HCT116 (cell line): ENCODE measurements at regions not wholly inside any gene's neighbourhood (a gene's known extent, or its start where the extent isn't known, plus 50 kb on each side); places are given as distances from the start of the nearest gene placed in this dataset.

Experiments
- ATAC-seq: fragments of 200-7000 bp; cut with Tn5 transposase; 2 replicates; pipeline ENCODE4 v1.9.1; 2020; ENCODE audit warnings: mild to moderate bottlenecking, moderate library complexity
- BruUV-seq: library from RNA; stranded (reverse); fragments of 400-500 nt; replicated peaks from 2 replicates; lab custom pipeline; 2021; lab: Mats Ljungman, UMichigan
- CTCF ChIA-PET: fragments of 300-600 bp; sonication (Branson Sonifier 250); formaldehyde crosslinking; loops from one replicate; lab custom pipeline; 2021; ENCODE audit warnings: antibody characterized with exemption; lab: Charles Lee
- POLR2A ChIA-PET: fragments of 300-600, 350-600 bp; sonication (Branson Sonifier 250); formaldehyde crosslinking; loops from one replicate; lab custom pipeline; 2021; ENCODE audit warnings: antibody characterized with exemption; lab: Charles Lee
- RAD21 ChIA-PET, 2 experiments: fragments of 300-600 bp; sonication (Branson Sonifier 250); formaldehyde crosslinking; loops; one replicate each; lab custom pipeline; 2023; ENCODE audit warnings: low total read pairs in 2 of 2; ENCODE audit not compliant: uncharacterized antibody in 2 of 2, unreplicated experiment in 2 of 2, low non-redundant PET in 1 of 2; lab: Charles Lee
- DNase-seq: peaks from one replicate; pipeline ENCODE4 v3.0.0-alpha.2; 2010; ENCODE audit warnings: low read depth, low spot score
- H2AFZ ChIP-seq: fragments of 200-600 bp; shearing (Covaris generic), sonication (generic); 2 replicates; pipeline ENCODE4 v1.6.1; 2017; ENCODE audit warnings: low read depth, mixed run types, mixed read lengths, antibody characterized with exemption, low read length; ENCODE audit not compliant: poor library complexity, severe bottlenecking
- H3K27ac ChIP-seq: 2 replicates; pipeline ENCODE4 v1.5.1; 2012; ENCODE audit warnings: low read depth, low read length
- H3K27me3 ChIP-seq: fragments of 200-600 bp; sonication (generic); 2 replicates; pipeline ENCODE4 v1.6.1; 2016; ENCODE audit warnings: mixed run types, low read length, mixed read lengths; ENCODE audit not compliant: insufficient read depth
- H3K36me3 ChIP-seq, 2 experiments: fragments of 200-500 bp in 1 of 2; fragments of 200-600 bp in 1 of 2; sonication (Bioruptor generic) in 1 of 2; sonication (generic) in 1 of 2; 2 replicates each; pipeline versions ENCODE4 v1.5.1 to v1.6.1; 2014 to 2016; ENCODE audit warnings: low read length in 2 of 2, inconsistent platforms in 1 of 2, mixed read lengths in 1 of 2, mixed run types in 1 of 2; ENCODE audit not compliant: insufficient read depth in 2 of 2, control insufficient read depth in 1 of 2
- H3K4me1 ChIP-seq, 2 experiments: fragments of 200-600 bp in 1 of 2; sonication (generic) in 1 of 2; 2 replicates each; pipeline versions ENCODE4 v1.5.1 to v1.6.1; 2012 to 2017; ENCODE audit warnings: low read length in 2 of 2, inconsistent platforms in 1 of 2, mild to moderate bottlenecking in 1 of 2, mixed read lengths in 1 of 2, mixed run types in 1 of 2, moderate library complexity in 1 of 2; ENCODE audit not compliant: insufficient read depth in 2 of 2, control insufficient read depth in 1 of 2
- H3K4me2 ChIP-seq: fragments of 200-600 bp; sonication (generic); 2 replicates; pipeline ENCODE4 v1.6.1; 2017; ENCODE audit warnings: mixed run types, low read length, mixed read lengths
- H3K4me3 ChIP-seq, 2 experiments: fragments of 200-600 bp in 1 of 2; sonication (generic) in 1 of 2; replicated peaks in 1 of 2; 2 replicates each; pipeline ENCODE4 v1.5.1; 2011 to 2016; ENCODE audit warnings: low read length in 2 of 2, control low read depth in 1 of 2, low read depth in 1 of 2, mild to moderate bottlenecking in 1 of 2, mixed read lengths in 1 of 2, mixed run types in 1 of 2
- H3K79me2 ChIP-seq: fragments of 200-600 bp; sonication (generic); 2 replicates; pipeline ENCODE4 v1.6.1; 2017; ENCODE audit warnings: mild to moderate bottlenecking, mixed run types, low read length, moderate library complexity, mixed read lengths; ENCODE audit not compliant: insufficient read depth
- H3K9ac ChIP-seq: fragments of 200-600 bp; sonication (generic); 2 replicates; pipeline ENCODE4 v1.6.1; 2016; ENCODE audit warnings: low read length, mixed read lengths
- H3K9me2 ChIP-seq: fragments of 200-600 bp; sonication (generic), shearing (Covaris generic); 2 replicates; pipeline ENCODE4 v1.6.1; 2017; ENCODE audit warnings: mixed run types, mild to moderate bottlenecking, moderate library complexity; ENCODE audit not compliant: insufficient read depth
- H3K9me3 ChIP-seq, 2 experiments: fragments of 200-500 bp in 1 of 2; fragments of 200-600 bp in 1 of 2; sonication (Bioruptor generic) in 1 of 2; sonication (generic) in 1 of 2; 2 replicates each; pipeline ENCODE4 v1.6.1; 2014 to 2017; ENCODE audit warnings: low read length in 2 of 2, mixed read lengths in 2 of 2, inconsistent platforms in 1 of 2, low read depth in 1 of 2, mild to moderate bottlenecking in 1 of 2, mixed run types in 1 of 2, moderate library complexity in 1 of 2; ENCODE audit not compliant: control insufficient read depth in 1 of 2, insufficient read depth in 1 of 2
- H4K20me1 ChIP-seq: fragments of 200-600 bp; sonication (generic), shearing (Covaris generic); 2 replicates; pipeline ENCODE4 v1.6.1; 2017; ENCODE audit warnings: mixed run types, mild to moderate bottlenecking, moderate library complexity; ENCODE audit not compliant: insufficient read depth
- CEBPB ChIP-seq: IDR thresholded peaks from 2 replicates; pipeline ENCODE4 v1.6.1; 2012; ENCODE audit warnings: low read depth
- ELF1 ChIP-seq: IDR thresholded peaks from 2 replicates; pipeline ENCODE4 v1.6.1; 2012; ENCODE audit warnings: low read depth, borderline replicate concordance
- EZH2phosphoT487 ChIP-seq: fragments of 200-600 bp; IDR thresholded peaks from 2 replicates; pipeline ENCODE4 v1.6.1; 2018; ENCODE audit warnings: antibody characterized with exemption, borderline replicate concordance
- POLR2AphosphoS5 ChIP-seq: IDR thresholded peaks from 2 replicates; pipeline ENCODE4 v1.6.1; 2011; ENCODE audit warnings: mild to moderate bottlenecking, low read depth, low read length, moderate library complexity
- SP1 ChIP-seq: IDR thresholded peaks from 2 replicates; pipeline ENCODE4 v1.6.1; 2012; ENCODE audit warnings: low read depth
- SRF ChIP-seq: IDR thresholded peaks from 2 replicates; pipeline ENCODE4 v1.6.1; 2012; ENCODE audit warnings: low read depth
- YY1 ChIP-seq: IDR thresholded peaks from 2 replicates; pipeline ENCODE4 v1.6.1; 2011; ENCODE audit warnings: low read length, low read depth, moderate library complexity, mild to moderate bottlenecking; ENCODE audit not compliant: insufficient replicate concordance; ENCODE audit errors: extremely low read depth
- ZNF274 ChIP-seq: fragments of 200-500 bp; sonication (Bioruptor generic); IDR thresholded peaks from 2 replicates; pipeline ENCODE4 v1.6.1; 2014; ENCODE audit warnings: mild to moderate bottlenecking, low read depth, low read length, inconsistent platforms
- intact Hi-C: fragments of 100-400 bp; cut with micrococcal nuclease; formaldehyde crosslinking; loops from 2 replicates; pipeline ENCODE4 v1.10.0; 2022
- TF ChIP-seq, protein P1 (sequence below), 3 experiments: fragments of 200-600 bp in 1 of 3; sonication (generic) in 1 of 3; IDR thresholded peaks in 2 of 3; conservative IDR thresholded peaks in 1 of 3; 2 replicates each; pipeline ENCODE4 v1.5.1; 2012 to 2017; ENCODE audit warnings: low read depth in 2 of 3, low read length in 2 of 3, antibody characterized with exemption in 1 of 3, borderline replicate concordance in 1 of 3, control low read depth in 1 of 3, mild to moderate bottlenecking in 1 of 3, mixed read lengths in 1 of 3, mixed run types in 1 of 3, moderate library complexity in 1 of 3; ENCODE audit not compliant: insufficient read depth in 1 of 3
- TF ChIP-seq, protein P2 (sequence below): IDR thresholded peaks from 2 replicates; pipeline ENCODE4 v1.6.1; 2011; ENCODE audit warnings: mild to moderate bottlenecking, low read length, moderate library complexity; ENCODE audit not compliant: insufficient replicate concordance; ENCODE audit errors: extremely low read depth

- Histone ChIP-seq H3K9me2 (no peaks in the 10 kb centered on the region), H3K9me3 (no peaks in the 10 kb centered on the region), H3K27ac (no peak overlapping the region), H2AFZ (no peak overlapping the region), H3K4me2 (no peak overlapping the region), H3K36me3 (no peaks in the 10 kb centered on the region), H3K27me3 (no peaks in the 10 kb centered on the region), H4K20me1 (no peaks in the 10 kb centered on the region), H3K9ac (no peak overlapping the region), H3K4me3 (no peak overlapping the region), H3K4me1 (no peaks in the 10 kb centered on the region), H3K79me2 (no peaks in the 10 kb centered on the region)
- intact Hi-C loops: no loop called here
- DNase-seq (no peak), ATAC-seq (no peak)
- BruUV-seq: no TSS peak
- ChIA-PET RAD21 (no interaction called here), CTCF (no interaction called here), POLR2A (no interaction called here)
- TF ChIP-seq SP1: no peak
- TF ChIP-seq YY1: no peak
- TF ChIP-seq POLR2AphosphoS5: no peak
- TF ChIP-seq ZNF274: no peak
- TF ChIP-seq, protein P1, sequence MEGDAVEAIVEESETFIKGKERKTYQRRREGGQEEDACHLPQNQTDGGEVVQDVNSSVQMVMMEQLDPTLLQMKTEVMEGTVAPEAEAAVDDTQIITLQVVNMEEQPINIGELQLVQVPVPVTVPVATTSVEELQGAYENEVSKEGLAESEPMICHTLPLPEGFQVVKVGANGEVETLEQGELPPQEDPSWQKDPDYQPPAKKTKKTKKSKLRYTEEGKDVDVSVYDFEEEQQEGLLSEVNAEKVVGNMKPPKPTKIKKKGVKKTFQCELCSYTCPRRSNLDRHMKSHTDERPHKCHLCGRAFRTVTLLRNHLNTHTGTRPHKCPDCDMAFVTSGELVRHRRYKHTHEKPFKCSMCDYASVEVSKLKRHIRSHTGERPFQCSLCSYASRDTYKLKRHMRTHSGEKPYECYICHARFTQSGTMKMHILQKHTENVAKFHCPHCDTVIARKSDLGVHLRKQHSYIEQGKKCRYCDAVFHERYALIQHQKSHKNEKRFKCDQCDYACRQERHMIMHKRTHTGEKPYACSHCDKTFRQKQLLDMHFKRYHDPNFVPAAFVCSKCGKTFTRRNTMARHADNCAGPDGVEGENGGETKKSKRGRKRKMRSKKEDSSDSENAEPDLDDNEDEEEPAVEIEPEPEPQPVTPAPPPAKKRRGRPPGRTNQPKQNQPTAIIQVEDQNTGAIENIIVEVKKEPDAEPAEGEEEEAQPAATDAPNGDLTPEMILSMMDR (IDR thresholded peaks at IDR 0.05 in 2 of 3, conservative IDR thresholded peaks at IDR 0.05 in 1 of 3; ENCODE audit: borderline replicate concordance in 1 of 3, insufficient read depth in 1 of 3, low read depth in 2 of 3, low read length in 2 of 3): no peak
- TF ChIP-seq ELF1: no peak
- TF ChIP-seq CEBPB: no peak
- TF ChIP-seq, protein P2, sequence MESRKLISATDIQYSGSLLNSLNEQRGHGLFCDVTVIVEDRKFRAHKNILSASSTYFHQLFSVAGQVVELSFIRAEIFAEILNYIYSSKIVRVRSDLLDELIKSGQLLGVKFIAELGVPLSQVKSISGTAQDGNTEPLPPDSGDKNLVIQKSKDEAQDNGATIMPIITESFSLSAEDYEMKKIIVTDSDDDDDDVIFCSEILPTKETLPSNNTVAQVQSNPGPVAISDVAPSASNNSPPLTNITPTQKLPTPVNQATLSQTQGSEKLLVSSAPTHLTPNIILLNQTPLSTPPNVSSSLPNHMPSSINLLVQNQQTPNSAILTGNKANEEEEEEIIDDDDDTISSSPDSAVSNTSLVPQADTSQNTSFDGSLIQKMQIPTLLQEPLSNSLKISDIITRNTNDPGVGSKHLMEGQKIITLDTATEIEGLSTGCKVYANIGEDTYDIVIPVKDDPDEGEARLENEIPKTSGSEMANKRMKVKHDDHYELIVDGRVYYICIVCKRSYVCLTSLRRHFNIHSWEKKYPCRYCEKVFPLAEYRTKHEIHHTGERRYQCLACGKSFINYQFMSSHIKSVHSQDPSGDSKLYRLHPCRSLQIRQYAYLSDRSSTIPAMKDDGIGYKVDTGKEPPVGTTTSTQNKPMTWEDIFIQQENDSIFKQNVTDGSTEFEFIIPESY: no peak
- no peak for TF ChIP-seq EZH2phosphoT487
- TF ChIP-seq SRF: no peak
Observed at GRCh38 chr4:115294717-115295116, 181.3 kb upstream of the NDST4 start.
